ENCODE measurements at regions not wholly inside any gene's neighbourhood (a gene's known extent, or its start where the extent isn't known, plus 50 kb on each side); places are given as distances from the start of the nearest gene placed in this dataset.

- TF ChIP-seq, protein P1, sequence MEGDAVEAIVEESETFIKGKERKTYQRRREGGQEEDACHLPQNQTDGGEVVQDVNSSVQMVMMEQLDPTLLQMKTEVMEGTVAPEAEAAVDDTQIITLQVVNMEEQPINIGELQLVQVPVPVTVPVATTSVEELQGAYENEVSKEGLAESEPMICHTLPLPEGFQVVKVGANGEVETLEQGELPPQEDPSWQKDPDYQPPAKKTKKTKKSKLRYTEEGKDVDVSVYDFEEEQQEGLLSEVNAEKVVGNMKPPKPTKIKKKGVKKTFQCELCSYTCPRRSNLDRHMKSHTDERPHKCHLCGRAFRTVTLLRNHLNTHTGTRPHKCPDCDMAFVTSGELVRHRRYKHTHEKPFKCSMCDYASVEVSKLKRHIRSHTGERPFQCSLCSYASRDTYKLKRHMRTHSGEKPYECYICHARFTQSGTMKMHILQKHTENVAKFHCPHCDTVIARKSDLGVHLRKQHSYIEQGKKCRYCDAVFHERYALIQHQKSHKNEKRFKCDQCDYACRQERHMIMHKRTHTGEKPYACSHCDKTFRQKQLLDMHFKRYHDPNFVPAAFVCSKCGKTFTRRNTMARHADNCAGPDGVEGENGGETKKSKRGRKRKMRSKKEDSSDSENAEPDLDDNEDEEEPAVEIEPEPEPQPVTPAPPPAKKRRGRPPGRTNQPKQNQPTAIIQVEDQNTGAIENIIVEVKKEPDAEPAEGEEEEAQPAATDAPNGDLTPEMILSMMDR (IDR thresholded peaks at IDR 0.05; ENCODE audit: unreplicated experiment), result no peak
- no peaks in the 10 kb centered on the region for H3K9me3 Mint-ChIP-seq (ENCODE audit: unreplicated experiment)
- POLR2A ChIA-PET, result no interaction called here
- intact Hi-C loops (cut with micrococcal nuclease), result no loop called here
- no peak overlapping the region for H3K27ac Mint-ChIP-seq (ENCODE audit: low read depth, unreplicated experiment)
- no peaks in the 10 kb centered on the region for H3K36me3 Mint-ChIP-seq (ENCODE audit: insufficient read depth, unreplicated experiment)
- BruUV-seq (replicated peaks), result no TSS peak
- peaks cover 13% of the 10 kb centered on the region for H3K27me3 Mint-ChIP-seq (ENCODE audit: insufficient read depth, unreplicated experiment)
- CTCF ChIA-PET, result interaction anchor here (0.5 kb wide), 1 partner anchor 28 kb away, joined by 3 read pairs; no protein-coding TSS in a partner anchor
- no peaks in the 10 kb centered on the region for H3K4me1 Mint-ChIP-seq (ENCODE audit: insufficient read depth, unreplicated experiment)
- DNase-seq (ENCODE audit: unreplicated experiment), result no peak
- H3K4me3 Mint-ChIP-seq (ENCODE audit: unreplicated experiment), result no peak overlapping the region
These were observed 96.5 kb upstream of the DHX15 start for GRCh38 chr4:24680746-24681448.

GRCh38 chr4:24683116-24683515 is 98.8 kb upstream of the DHX15 start:
- Mint-ChIP-seq H3K4me1 (ENCODE audit: insufficient read depth, unreplicated experiment) (no peaks in the 10 kb centered on the region), H3K36me3 (ENCODE audit: insufficient read depth, unreplicated experiment) (no peaks in the 10 kb centered on the region), H3K9me3 (ENCODE audit: unreplicated experiment) (no peaks in the 10 kb centered on the region), H3K4me3 (ENCODE audit: unreplicated experiment) (no peak overlapping the region), H3K27me3 (ENCODE audit: insufficient read depth, unreplicated experiment) (peaks cover 13% of the 10 kb centered on the region), H3K27ac (ENCODE audit: low read depth, unreplicated experiment) (no peak overlapping the region)
- ChIA-PET POLR2A (no interaction called here), CTCF (no interaction called here)
- no peak for DNase-seq (ENCODE audit: unreplicated experiment)
- no TSS peak for BruUV-seq (replicated peaks)
- intact Hi-C loops (cut with micrococcal nuclease), result no loop called here
- TF ChIP-seq, protein P1 (IDR thresholded peaks at IDR 0.05; ENCODE audit: unreplicated experiment), result no peak

- peaks cover 13% of the 10 kb centered on the region for H3K27me3 Mint-ChIP-seq (ENCODE audit: insufficient read depth, unreplicated experiment)
- H3K9me3 Mint-ChIP-seq (ENCODE audit: unreplicated experiment), result no peaks in the 10 kb centered on the region
- no peaks in the 10 kb centered on the region for H3K36me3 Mint-ChIP-seq (ENCODE audit: insufficient read depth, unreplicated experiment)
- no peak overlapping the region for H3K27ac Mint-ChIP-seq (ENCODE audit: low read depth, unreplicated experiment)
- peak; percentile 52 for DNase-seq (ENCODE audit: unreplicated experiment)
- POLR2A ChIA-PET, result no interaction called here
- CTCF ChIA-PET, result interaction anchor here (0.9 kb wide), 1 partner anchor 300 kb away, joined by 6 read pairs; no protein-coding TSS in a partner anchor
- H3K4me3 Mint-ChIP-seq (ENCODE audit: unreplicated experiment), result no peak overlapping the region
- TF ChIP-seq, protein P1 (IDR thresholded peaks at IDR 0.05; ENCODE audit: unreplicated experiment), result peak; percentile 30
- H3K4me1 Mint-ChIP-seq (ENCODE audit: insufficient read depth, unreplicated experiment), result peaks cover 6% of the 10 kb centered on the region
- intact Hi-C loops (cut with micrococcal nuclease), result loop anchor here (2.0 kb wide), 1 partner anchor 198 kb away; no protein-coding TSS in a partner anchor
- no TSS peak for BruUV-seq (replicated peaks)
These were observed 102.7 kb upstream of the DHX15 start for GRCh38 chr4:24686866-24687692.

DNA sequence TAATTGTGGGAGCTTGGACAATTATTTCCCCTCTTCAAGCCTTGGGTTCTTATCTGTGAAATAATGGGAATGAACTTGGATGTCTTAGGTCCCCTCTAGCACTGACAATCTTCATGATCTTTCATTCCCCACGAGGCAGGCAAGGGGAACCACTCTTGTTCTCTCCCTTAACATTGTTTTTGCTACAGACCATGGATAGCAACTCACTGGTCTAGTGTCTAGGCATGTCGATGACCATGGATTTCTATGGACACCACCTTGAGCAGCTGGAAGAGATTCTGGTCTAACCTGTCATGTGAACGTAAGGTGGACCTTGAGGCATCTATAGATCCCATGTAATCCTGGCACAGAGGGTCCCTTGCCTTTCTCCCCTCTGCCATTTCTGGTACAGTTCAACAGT is 104.1 kb upstream of the DHX15 start:
- no peaks in the 10 kb centered on the region for H3K9me3 Mint-ChIP-seq (ENCODE audit: unreplicated experiment)

More for the DNA sequence above, 104.1 kb upstream of the DHX15 start:
- intact Hi-C loops (cut with micrococcal nuclease), result no loop called here
- H3K4me1 Mint-ChIP-seq (ENCODE audit: insufficient read depth, unreplicated experiment), result peaks cover 6% of the 10 kb centered on the region
- BruUV-seq (replicated peaks), result no TSS peak
- H3K36me3 Mint-ChIP-seq (ENCODE audit: insufficient read depth, unreplicated experiment), result no peaks in the 10 kb centered on the region
- ChIA-PET POLR2A (interaction anchor here (0.6 kb wide), 1 partner anchor 170 kb away, joined by 3 read pairs; no protein-coding TSS in a partner anchor), CTCF (interaction anchor here (0.6 to 1.1 kb wide), 2 partner anchors 23 to 1064 kb away, joined by 3 read pairs; no protein-coding TSS in a partner anchor)
- TF ChIP-seq, protein P1 (IDR thresholded peaks at IDR 0.05; ENCODE audit: unreplicated experiment), result no peak
- no peak overlapping the region for H3K27ac Mint-ChIP-seq (ENCODE audit: low read depth, unreplicated experiment)
- no peak for DNase-seq (ENCODE audit: unreplicated experiment)
- H3K4me3 Mint-ChIP-seq (ENCODE audit: unreplicated experiment), result no peak overlapping the region
- H3K27me3 Mint-ChIP-seq (ENCODE audit: insufficient read depth, unreplicated experiment), result peaks cover 13% of the 10 kb centered on the region
